OCI-LY1 (cell line): ENCODE measurements at regions not wholly inside any gene's neighbourhood (a gene's known extent, or its start where the extent isn't known, plus 50 kb on each side); places are given as distances from the start of the nearest gene placed in this dataset.
"Not testable (repeated sequence)": the region's sequence is repeated elsewhere in the genome, so short reads cannot be mapped to it uniquely, and the experiment has no call there.

Experiments
- H2AFZ ChIP-seq: fragments of 200-600 bp; sonication (generic), shearing (Covaris generic); 2 replicates; pipeline ENCODE4 v1.6.0; 2014; ENCODE audit warnings: antibody characterized with exemption, mild to moderate bottlenecking, low read length
- H3F3A ChIP-seq: fragments of 200-600 bp; sonication (generic), shearing (Covaris generic); 2 replicates; pipeline ENCODE4 v1.6.0; 2014; ENCODE audit warnings: mild to moderate bottlenecking, antibody characterized with exemption, low read length, moderate library complexity; ENCODE audit not compliant: insufficient read depth
- H3K27ac ChIP-seq: fragments of 200-600 bp; sonication (generic); 2 replicates; pipeline ENCODE4 v1.5.1; 2014; ENCODE audit warnings: low read length, mixed run types, mild to moderate bottlenecking, low read depth; ENCODE audit not compliant: poor library complexity, severe bottlenecking
- H3K27me3 ChIP-seq: fragments of 200-600 bp; sonication (generic); 2 replicates; pipeline ENCODE4 v1.6.0; 2014; ENCODE audit warnings: antibody characterized with exemption, mild to moderate bottlenecking, low read length, moderate library complexity; ENCODE audit not compliant: insufficient read depth
- H3K36me3 ChIP-seq: fragments of 200-600 bp; sonication (generic); 2 replicates; pipeline ENCODE4 v1.6.1; 2014; ENCODE audit warnings: mild to moderate bottlenecking, antibody characterized with exemption, low read length, moderate library complexity, mixed read lengths; ENCODE audit not compliant: insufficient read depth
- H3K4me1 ChIP-seq: fragments of 200-600 bp; sonication (generic); 2 replicates; pipeline ENCODE4 v1.5.1; 2014; ENCODE audit warnings: mild to moderate bottlenecking, low read length, moderate library complexity; ENCODE audit not compliant: insufficient read depth, severe bottlenecking
- H3K4me2 ChIP-seq: fragments of 200-600 bp; sonication (generic), shearing (Covaris generic); 2 replicates; pipeline ENCODE4 v1.6.1; 2014; ENCODE audit warnings: low read length
- H3K4me3 ChIP-seq: fragments of 200-600 bp; sonication (generic); 2 replicates; pipeline ENCODE4 v1.5.1; 2014; ENCODE audit warnings: low read length, low read depth, mild to moderate bottlenecking, mixed read lengths; ENCODE audit not compliant: poor library complexity, severe bottlenecking
- H3K79me2 ChIP-seq: fragments of 200-600 bp; shearing (Covaris generic); 2 replicates; pipeline ENCODE4 v1.6.1; 2016; ENCODE audit warnings: mixed run types, low read length, mixed read lengths; ENCODE audit not compliant: insufficient read depth
- H3K9ac ChIP-seq: fragments of 200-600 bp; sonication (generic), shearing (Covaris generic); 2 replicates; pipeline ENCODE4 v1.6.1; 2014; ENCODE audit warnings: mild to moderate bottlenecking, low read length, mixed read lengths
- H3K9me2 ChIP-seq: fragments of 200-600 bp; sonication (generic), shearing (Covaris generic); 2 replicates; pipeline ENCODE4 v1.6.1; 2014; ENCODE audit warnings: low read depth, mild to moderate bottlenecking, low read length, mixed read lengths
- H3K9me3 ChIP-seq: fragments of 200-600 bp; shearing (Covaris generic); 2 replicates; pipeline ENCODE4 v1.6.1; 2014; ENCODE audit warnings: low read length, mixed read lengths
- H4K20me1 ChIP-seq: fragments of 200-600 bp; sonication (generic), shearing (Covaris generic); 2 replicates; pipeline ENCODE4 v1.6.0; 2016; ENCODE audit warnings: mild to moderate bottlenecking, low read length; ENCODE audit not compliant: insufficient read depth

GRCh38 chr9:42364410-42365243 is 181.2 kb downstream of the SPATA31A6 start:
- H4K20me1 ChIP-seq, H3K9me2 ChIP-seq, H3K79me2 ChIP-seq, H3K9me3 ChIP-seq, H3K36me3 ChIP-seq, H3K4me2 ChIP-seq, H3K27ac ChIP-seq, H3F3A ChIP-seq, H3K4me3 ChIP-seq, H3K27me3 ChIP-seq, H2AFZ ChIP-seq, H3K9ac ChIP-seq, H3K4me1 ChIP-seq: not testable (repeated sequence)

DNA sequence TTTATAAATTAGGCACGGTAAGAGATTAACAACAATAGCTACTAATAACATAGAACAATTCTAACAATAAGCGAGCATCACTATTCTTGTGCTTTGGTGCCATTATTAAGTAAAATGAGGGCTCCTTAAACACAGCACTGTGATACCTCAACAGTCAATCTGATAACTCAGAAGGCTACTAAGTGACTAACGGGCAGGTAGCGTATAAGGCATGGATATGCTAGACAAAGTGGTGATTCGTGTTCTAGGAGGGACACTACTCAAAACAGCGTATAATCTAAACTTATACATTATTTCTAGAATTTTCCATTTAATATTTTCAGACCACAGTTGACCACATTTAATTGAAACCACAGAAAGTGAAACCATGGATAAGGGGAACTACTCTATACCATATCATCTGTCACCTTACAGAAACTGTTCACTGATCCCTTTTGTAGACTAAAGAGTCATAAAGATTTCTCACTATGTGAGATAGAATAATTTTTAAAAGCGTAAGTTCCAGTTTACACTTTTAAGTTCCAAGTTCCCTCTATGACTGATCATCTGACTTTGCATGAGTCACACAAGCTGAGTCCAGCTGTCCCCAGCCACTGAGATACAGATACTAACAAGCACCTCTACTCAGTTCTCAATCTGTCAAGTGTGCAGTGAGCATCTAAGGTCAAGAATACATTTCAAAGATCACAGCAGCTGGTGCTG is 181.9 kb downstream of the SPATA31A6 start:
- H3K4me2 ChIP-seq, H2AFZ ChIP-seq, H3F3A ChIP-seq, H3K9me2 ChIP-seq, H3K79me2 ChIP-seq, H3K9me3 ChIP-seq, H3K36me3 ChIP-seq, H3K4me1 ChIP-seq, H3K4me3 ChIP-seq, H3K9ac ChIP-seq, H3K27ac ChIP-seq, H3K27me3 ChIP-seq, H4K20me1 ChIP-seq: not testable (repeated sequence)

DNA sequence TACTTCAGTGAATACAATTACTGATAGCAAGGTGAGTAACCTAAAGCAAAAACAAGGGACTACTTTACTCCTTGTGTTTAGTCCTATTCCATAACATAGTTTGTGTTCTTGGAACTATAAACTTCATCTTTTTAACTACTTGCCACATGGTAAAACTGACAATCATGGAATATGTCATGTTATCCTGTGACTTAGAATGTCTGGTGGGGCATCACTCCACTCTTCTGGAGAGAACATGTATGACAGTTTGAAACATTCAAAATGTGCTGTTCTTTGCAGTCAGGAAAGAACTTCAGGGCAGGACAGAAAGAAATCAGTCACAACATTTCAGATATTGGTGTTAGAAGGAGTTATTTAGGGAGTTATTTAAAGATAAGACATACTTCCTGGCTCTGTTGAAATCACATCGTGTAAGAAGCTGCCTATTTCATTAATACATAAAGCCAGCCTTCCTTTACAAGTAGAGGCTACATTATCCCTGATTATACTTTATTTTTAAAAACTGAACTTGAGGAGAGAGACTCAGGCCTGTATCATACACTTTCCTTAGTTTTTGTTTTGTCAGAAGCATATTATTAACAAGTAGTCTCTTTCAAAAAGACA is 184.9 kb downstream of the SPATA31A6 start:
- not testable (repeated sequence) for H3K9ac ChIP-seq, H3K79me2 ChIP-seq, H3K4me3 ChIP-seq, H3K9me2 ChIP-seq, H3K36me3 ChIP-seq, H2AFZ ChIP-seq, H3K4me1 ChIP-seq, H3F3A ChIP-seq, H3K9me3 ChIP-seq, H3K27me3 ChIP-seq, H4K20me1 ChIP-seq, H3K4me2 ChIP-seq, H3K27ac ChIP-seq

DNA sequence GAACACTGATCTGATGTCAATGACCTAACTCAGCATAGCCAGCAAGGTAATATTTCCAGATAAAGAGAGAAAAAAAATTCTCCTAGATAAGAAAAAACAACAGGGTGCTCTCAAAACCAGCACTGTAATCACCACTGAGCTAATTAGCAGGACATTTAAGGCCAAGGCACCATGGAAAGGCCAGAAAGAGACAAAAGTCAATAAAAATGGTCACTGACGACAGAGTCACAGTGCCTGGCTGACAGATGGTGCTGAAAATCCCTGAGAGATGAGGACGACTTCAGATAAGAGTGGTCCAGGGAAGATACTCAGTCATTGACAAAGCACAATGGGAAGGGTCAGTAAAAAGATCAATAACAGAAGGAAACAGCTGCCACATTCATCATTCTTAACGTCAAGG is 186.7 kb downstream of the SPATA31A6 start:
- H3K27me3 ChIP-seq, H3K4me2 ChIP-seq, H4K20me1 ChIP-seq, H3K27ac ChIP-seq, H3K4me3 ChIP-seq, H3K9me3 ChIP-seq, H3K9ac ChIP-seq, H3K36me3 ChIP-seq, H3K9me2 ChIP-seq, H3K79me2 ChIP-seq, H2AFZ ChIP-seq, H3F3A ChIP-seq, H3K4me1 ChIP-seq: not testable (repeated sequence)

GRCh38 chr9:42371417-42371816 is 188.0 kb downstream of the SPATA31A6 start:
- not testable (repeated sequence) for H2AFZ ChIP-seq, H3K9me3 ChIP-seq, H3K79me2 ChIP-seq, H4K20me1 ChIP-seq, H3K4me2 ChIP-seq, H3K27ac ChIP-seq, H3K9ac ChIP-seq, H3K4me1 ChIP-seq, H3K4me3 ChIP-seq, H3F3A ChIP-seq, H3K27me3 ChIP-seq, H3K36me3 ChIP-seq, H3K9me2 ChIP-seq

- H3K9me3 ChIP-seq, H3F3A ChIP-seq, H4K20me1 ChIP-seq, H3K79me2 ChIP-seq, H3K27ac ChIP-seq, H3K9ac ChIP-seq, H3K9me2 ChIP-seq, H3K4me3 ChIP-seq, H3K4me1 ChIP-seq, H2AFZ ChIP-seq, H3K36me3 ChIP-seq, H3K4me2 ChIP-seq, H3K27me3 ChIP-seq: not testable (repeated sequence)
Observed at GRCh38 chr9:42377530-42378417, 194.3 kb downstream of the SPATA31A6 start.
